Effector memory CD8-positive, alpha-beta T cell (primary cell): ENCODE measurements at regions not wholly inside any gene's neighbourhood (a gene's known extent, or its start where the extent isn't known, plus 50 kb on each side); places are given as distances from the start of the nearest gene placed in this dataset.

ENCODE experiments used
- ATAC-seq: fragments of 150-1000 bp; cut with Tn5 transposase; replicated peaks from 2 replicates; pipeline ENCODE4 v1.10.0; 2021; ENCODE audit warnings: mild to moderate bottlenecking, moderate library complexity
- DNase-seq, 3 experiments: peaks; one replicate each; pipeline ENCODE4 v3.0.0; 2021
- H3K27ac Mint-ChIP-seq, 2 donors: one replicate each; pipeline ENCODE4 v1.8.0; 2022; ENCODE audit warnings: mild to moderate bottlenecking in 2 of 2, mixed read lengths in 2 of 2, moderate library complexity in 2 of 2
- H3K27me3 Mint-ChIP-seq, 2 donors: one replicate each; pipeline ENCODE4 v1.8.0; 2022; ENCODE audit warnings: mixed read lengths in 2 of 2
- H3K36me3 Mint-ChIP-seq: one replicate; pipeline ENCODE4 v1.8.0; 2022; ENCODE audit warnings: mild to moderate bottlenecking, moderate library complexity, mixed read lengths; ENCODE audit not compliant: insufficient read depth
- H3K4me1 Mint-ChIP-seq, 2 donors: one replicate each; pipeline ENCODE4 v1.8.0; 2022; ENCODE audit warnings: low read depth in 2 of 2, mixed read lengths in 2 of 2
- H3K4me3 Mint-ChIP-seq, 2 donors: one replicate each; pipeline ENCODE4 v1.8.0; 2022; ENCODE audit warnings: mild to moderate bottlenecking in 2 of 2, mixed read lengths in 2 of 2, moderate library complexity in 2 of 2
- H3K9me3 Mint-ChIP-seq, 2 donors: one replicate each; pipeline ENCODE4 v1.8.0; 2022; ENCODE audit warnings: mixed read lengths in 2 of 2

DNA sequence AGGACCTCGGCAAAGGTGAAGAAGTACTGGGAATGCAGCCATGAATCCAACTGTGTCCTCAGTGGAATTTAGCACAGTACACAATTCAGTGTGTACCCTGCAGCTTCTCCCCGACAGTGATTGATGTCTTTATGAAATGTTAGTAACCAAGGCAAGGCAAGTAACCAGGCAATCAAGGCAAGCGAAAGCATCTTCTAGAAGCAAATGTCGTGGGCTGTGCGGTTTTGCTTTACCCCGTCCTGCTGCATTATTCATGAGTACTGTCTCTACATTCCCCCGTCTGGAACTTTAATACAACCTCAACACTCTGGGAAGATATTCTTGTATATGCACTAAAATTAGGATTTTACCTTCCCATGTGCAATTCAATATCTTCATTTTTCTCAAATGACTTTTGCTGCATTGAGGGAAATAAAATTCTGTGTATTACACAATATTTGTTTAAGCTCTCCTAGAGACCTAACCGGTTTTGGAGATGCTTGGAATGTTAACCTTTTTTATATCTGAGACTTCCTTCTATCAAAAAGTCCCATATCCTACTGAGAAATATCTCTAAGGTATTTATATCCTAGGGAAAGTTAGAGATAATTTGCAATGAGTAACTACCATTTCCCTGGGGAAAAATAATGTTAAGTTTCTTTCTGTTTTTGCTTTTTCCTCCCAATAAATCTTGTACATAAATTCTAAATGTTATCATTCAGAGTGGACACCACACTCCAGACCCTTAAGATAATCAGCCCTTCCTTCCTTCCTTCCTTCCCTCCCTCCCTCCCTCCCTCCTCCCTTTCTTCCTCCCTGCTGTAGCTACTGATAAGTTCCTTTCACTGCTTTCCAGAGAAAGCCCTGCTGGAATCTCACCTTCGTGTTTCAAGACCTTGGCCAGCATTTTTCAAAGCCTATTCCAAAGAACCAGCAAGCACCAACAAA is 51.9 kb upstream of the ADORA2B start:
- H3K27ac Mint-ChIP-seq = peak overlapping the region in 1 of 2 donors; percentile 28

DNA sequence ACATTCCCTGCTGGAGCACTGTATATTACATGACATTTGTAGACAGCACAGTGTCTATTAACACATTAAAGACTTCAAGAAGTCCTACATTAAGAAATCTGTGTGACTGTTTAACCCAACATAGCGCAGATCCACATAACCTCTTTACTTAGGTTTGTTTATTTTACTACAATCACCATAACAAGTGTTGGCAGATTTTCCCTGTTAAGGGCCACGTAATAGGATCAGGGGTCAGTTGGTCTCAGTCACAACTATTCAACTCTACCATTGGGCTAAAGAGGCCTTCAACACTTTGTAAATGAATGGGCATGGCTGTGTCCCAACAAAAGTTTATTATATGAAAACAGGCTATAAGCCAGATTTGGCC is 51.3 kb upstream of the ADORA2B start:
- ATAC-seq (no peak), DNase-seq (no peak)
- Mint-ChIP-seq H3K27me3 (peaks cover 0 to 7% of the 10 kb centered on the region in 2 donors), H3K27ac (peak overlapping the region in 1 of 2 donors; percentile 28), H3K4me1 (peaks cover 6 to 19% of the 10 kb centered on the region in 2 donors), H3K36me3 (no peaks in the 10 kb centered on the region), H3K9me3 (no peaks in the 10 kb centered on the region), H3K4me3 (no peak overlapping the region)

More for the DNA sequence above, 51.9 kb upstream of the ADORA2B start:
- Mint-ChIP-seq H3K27me3 (peaks cover 0 to 7% of the 10 kb centered on the region in 2 donors), H3K9me3 (no peaks in the 10 kb centered on the region), H3K4me3 (no peak overlapping the region), H3K36me3 (no peaks in the 10 kb centered on the region), H3K4me1 (peaks cover 5 to 18% of the 10 kb centered on the region in 2 donors)
- DNase-seq = no peak
- no peak for ATAC-seq

DNA sequence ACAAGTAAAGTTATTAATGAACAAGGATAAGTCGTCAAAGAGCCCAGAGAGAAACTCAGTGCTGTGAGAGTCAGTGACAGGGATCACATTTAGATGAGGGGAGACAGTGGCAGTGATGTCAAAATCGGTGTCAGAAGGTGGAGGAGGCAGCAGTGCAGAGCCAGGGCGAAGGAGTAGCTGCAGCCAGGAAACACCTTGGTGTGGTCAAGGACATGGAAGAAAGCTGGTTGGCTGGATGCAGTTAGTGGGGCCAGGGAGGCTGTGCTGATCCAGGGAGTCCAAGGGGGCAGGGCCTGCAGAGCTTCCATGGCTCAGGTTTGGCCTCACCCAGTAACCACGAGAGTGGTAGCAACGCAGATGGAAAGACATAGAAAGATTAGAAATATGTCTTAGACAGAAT is 50.7 kb upstream of the ADORA2B start:
- Mint-ChIP-seq H3K4me3 (no peak overlapping the region), H3K4me1 (peaks cover 6 to 19% of the 10 kb centered on the region in 2 donors), H3K27me3 (peaks cover 0 to 7% of the 10 kb centered on the region in 2 donors), H3K27ac (peak overlapping the region in 1 of 2 donors; percentile 23), H3K36me3 (no peaks in the 10 kb centered on the region), H3K9me3 (no peaks in the 10 kb centered on the region)
- DNase-seq = no peak
- ATAC-seq = no peak

DNA sequence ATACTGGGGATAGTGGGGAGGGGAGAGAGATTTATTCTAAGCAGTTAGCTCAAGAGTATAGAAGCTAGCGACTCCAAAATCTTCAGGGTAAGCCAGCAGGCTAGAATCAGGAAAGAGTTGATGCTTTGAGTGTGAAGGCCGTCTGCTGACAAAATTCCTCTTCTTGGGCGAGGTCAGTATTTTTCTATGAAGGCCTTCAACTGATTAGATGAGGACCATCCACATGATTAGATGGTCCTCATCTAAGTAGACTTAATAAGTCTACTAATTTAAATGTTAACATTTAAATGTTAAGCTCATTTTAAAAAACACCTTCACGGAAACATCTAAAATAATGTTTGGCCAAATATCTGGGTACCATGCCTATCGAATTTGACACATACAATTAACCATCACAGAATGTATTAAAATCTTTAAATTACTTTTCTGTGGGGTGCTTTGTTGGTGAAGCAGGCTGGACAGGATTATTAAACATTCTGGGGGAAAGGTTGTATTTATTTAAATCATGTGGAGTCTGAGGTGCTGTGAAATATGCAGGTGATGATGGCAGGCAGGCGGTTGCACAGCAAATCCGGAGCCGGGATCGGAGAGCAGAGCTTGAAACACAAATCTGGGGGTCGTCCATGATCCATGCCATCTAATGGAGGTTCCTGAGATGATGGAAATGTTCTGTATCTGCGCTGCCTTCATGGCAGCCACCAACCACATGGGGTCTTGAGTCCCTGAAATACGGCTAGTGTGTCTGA is 49.8 kb upstream of the ADORA2B start:
- ATAC-seq (no peak), DNase-seq (no peak)
- Mint-ChIP-seq H3K27me3 (peaks cover 0 to 7% of the 10 kb centered on the region in 2 donors), H3K4me3 (no peak overlapping the region), H3K9me3 (no peaks in the 10 kb centered on the region), H3K36me3 (no peaks in the 10 kb centered on the region), H3K4me1 (peaks cover 6 to 19% of the 10 kb centered on the region in 2 donors), H3K27ac (no peak overlapping the region)
